GM12874 (cell line): ENCODE measurements at regions not wholly inside any gene's neighbourhood (a gene's known extent, or its start where the extent isn't known, plus 50 kb on each side); places are given as distances from the start of the nearest gene placed in this dataset.

Source experiments
- TF ChIP-seq, protein P1 (sequence below): IDR thresholded peaks from 2 replicates; pipeline ENCODE4 v1.5.1; 2011; ENCODE audit warnings: low read depth, mild to moderate bottlenecking, control low read depth, low read length, moderate library complexity; ENCODE audit not compliant: insufficient read depth

DNA sequence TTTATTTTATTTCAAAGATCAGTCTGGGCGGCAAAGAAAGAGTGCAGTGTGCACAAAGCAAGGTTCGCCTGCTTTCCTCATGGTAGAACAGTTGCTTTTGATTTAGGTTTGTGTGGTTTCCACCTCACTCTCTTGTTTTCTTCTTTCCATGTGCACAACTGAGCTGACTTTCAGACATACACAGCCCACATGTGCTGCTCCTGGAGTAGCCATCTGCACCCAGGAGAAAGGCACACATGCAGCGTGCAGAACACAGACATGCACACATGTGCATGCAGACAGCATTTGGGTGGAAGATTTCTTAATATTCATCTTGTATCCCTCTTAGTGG lies 302.1 kb downstream of the FZD1 start:
- TF ChIP-seq, protein P1, sequence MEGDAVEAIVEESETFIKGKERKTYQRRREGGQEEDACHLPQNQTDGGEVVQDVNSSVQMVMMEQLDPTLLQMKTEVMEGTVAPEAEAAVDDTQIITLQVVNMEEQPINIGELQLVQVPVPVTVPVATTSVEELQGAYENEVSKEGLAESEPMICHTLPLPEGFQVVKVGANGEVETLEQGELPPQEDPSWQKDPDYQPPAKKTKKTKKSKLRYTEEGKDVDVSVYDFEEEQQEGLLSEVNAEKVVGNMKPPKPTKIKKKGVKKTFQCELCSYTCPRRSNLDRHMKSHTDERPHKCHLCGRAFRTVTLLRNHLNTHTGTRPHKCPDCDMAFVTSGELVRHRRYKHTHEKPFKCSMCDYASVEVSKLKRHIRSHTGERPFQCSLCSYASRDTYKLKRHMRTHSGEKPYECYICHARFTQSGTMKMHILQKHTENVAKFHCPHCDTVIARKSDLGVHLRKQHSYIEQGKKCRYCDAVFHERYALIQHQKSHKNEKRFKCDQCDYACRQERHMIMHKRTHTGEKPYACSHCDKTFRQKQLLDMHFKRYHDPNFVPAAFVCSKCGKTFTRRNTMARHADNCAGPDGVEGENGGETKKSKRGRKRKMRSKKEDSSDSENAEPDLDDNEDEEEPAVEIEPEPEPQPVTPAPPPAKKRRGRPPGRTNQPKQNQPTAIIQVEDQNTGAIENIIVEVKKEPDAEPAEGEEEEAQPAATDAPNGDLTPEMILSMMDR, result no peak

DNA sequence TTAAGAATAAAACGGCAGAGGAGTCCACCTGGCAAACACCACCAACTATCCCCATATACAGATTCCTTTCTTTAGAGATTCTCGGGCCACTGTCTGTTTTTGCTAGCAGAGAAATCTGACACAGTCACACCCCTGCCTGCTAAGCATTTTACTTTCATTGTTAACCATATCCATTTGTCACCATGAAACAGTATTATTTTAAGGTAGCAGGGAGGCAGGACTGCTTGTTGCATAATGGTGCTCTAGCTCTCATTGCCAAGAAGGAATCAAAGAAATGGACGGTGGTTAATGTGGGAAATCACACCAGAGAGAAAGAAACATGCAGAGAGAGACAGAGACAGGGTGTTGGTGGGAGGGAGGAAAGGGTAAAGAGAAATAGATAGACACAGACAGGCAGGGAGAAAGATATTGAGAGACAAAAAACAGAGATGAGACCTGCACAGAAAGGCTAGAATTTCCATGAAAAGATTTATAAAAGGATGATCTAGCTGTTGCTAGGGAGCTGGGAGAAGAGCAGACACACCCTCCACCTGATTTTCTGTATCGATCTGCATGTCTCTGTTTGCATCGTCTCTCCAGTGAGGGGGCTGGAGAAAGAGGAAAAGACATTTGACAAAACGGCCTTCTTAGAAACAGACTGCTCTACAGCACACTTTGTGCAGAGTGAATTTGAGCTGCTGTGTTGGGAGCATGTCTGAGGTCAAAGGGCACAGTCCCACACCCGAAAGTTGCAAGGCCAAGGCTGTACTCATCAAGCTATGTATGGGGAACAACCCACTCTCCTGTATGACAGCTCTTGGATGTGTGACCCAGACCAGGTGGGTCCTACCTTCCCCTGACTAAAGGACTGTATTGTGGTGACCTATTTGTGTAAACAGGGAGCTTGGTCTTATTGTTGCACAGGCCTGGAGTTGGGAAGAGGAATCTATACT lies 303.1 kb downstream of the FZD1 start:
- TF ChIP-seq, protein P1, result no peak

DNA sequence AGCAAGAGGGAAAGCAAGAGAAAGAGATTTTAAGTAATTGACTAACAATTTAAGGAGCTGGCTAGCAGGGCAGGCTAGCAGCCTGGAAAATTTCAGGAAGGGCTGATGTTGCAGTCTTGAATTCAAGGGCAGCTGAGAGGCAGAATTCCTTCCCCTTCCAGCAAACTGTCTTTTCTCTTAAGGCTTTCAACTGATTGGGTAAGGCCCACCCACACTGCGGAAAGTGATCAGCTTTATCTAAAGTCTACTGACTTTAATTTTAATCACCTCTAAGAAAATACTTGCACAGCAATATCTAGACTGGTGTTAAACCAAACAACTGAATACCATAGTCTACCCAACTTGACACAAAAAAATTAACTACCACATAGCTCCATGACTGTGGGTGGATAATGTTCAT lies 303.9 kb downstream of the FZD1 start:
- TF ChIP-seq, protein P1, result no peak

DNA sequence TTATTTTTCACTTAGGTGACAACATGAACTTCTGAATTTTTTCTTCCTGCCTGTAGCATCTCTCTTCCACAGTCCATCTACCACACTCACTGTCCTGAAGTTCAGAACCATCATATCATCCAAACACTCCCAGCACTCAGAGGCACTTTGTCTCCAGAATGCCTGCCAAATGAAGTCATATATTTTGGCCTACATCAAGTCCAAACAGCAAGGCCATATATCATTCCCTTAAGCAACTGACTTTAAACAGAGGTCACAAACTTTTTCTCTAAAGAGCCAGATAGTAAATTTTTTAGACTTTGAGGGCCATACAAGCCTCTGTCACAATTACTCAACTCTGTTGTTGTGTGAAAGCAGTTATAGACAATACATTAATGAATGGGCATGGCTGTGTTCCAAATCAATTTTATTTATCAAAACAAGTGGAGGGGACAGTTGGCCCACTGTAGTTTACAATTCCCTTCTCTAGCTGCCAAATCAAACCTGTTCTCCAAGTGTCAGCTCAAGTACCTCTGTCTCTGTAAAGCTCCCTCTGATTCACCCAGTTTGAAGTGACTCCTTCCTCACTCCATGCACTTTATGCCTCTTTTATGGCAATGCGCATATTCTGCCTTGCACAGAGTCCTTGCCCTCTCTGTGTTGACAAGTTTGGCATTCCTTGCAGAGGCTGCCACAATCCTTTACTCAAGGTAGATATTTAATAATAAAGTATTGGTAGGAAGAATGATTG lies 305.7 kb downstream of the FZD1 start:
- TF ChIP-seq, protein P1, result no peak

DNA sequence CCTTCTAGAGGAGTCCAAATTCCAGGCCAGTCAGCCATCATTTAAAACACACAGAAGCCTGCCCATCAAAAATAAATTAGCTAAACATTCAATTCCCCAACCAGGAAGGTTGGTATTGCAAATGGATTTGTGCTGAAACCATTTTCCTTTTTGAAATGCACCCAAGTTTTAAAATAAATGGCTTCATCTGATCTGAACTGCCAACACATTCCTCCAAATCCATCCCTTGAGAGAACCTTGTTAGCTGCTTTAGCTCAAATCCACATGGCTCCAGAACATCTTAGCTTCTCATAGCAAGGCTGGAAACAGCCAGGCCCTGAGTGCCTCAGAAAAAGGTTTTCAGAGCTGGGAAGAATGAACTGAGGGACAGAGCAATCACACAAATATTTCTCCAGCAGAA lies 306.3 kb downstream of the FZD1 start:
- TF ChIP-seq, protein P1, result no peak

DNA sequence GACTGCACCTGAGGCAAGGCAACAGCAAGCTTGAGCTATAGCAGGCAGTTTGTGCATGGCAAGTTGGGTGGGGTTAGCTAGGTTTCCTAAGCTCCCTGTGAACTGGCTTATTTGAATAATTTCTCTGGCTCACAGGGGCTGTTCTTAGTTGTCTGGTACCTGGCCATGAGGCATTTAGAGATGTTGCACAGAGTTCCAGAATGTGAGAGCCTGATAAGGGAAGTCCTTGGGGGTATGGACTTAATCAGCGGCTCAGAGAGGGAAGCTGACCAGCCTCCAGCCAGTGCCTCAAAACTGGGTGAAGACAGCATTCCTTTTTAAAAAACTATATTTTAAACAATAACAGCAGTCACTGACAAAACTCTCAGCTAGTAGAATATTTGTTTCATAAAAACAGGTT lies 307.4 kb downstream of the FZD1 start:
- TF ChIP-seq, protein P1, result no peak

DNA sequence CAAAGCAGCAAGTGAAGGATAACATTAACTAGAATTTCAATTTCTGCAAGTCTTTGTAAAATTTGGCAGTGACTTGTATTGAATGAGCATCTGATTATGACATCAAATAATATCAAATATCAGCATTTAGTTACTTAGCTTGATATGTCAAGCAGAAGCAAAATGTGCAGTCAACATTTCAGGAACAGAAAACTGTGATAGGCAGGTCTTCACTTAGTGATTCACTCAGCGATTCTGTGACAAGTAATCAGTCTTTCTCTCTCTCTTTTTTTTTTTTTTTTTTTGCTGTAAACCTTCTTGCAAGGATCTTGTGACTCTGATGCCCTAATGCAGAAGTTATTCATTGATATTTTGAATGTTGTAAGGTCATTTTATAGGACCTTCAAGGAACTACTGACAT lies 307.1 kb downstream of the MTERF1 start:
- TF ChIP-seq, protein P1, result no peak
